CD4-positive, alpha-beta memory T cell (primary cell): ENCODE measurements at regions not wholly inside any gene's neighbourhood (a gene's known extent, or its start where the extent isn't known, plus 50 kb on each side); places are given as distances from the start of the nearest gene placed in this dataset.

Experiments used
- CTCF ChIA-PET: fragments of 350-600 bp; sonication (Branson Sonifier 250); formaldehyde crosslinking; loops from one replicate; lab custom pipeline; 2021; ENCODE audit warnings: inconsistent platforms; ENCODE audit not compliant: partially characterized antibody; lab: Charles Lee
- POLR2A ChIA-PET: fragments of 350-600 bp; sonication (Branson Sonifier 250); formaldehyde crosslinking; loops from one replicate; lab custom pipeline; 2021; ENCODE audit not compliant: partially characterized antibody; lab: Charles Lee
- DNase-seq, 5 donors: peaks; one replicate each; pipeline versions ENCODE4 v3.0.0 to v3.0.0-alpha.2; 2020 to 2022; ENCODE audit warnings: mixed read lengths in 1 of 5
- H3K27ac ChIP-seq: one replicate; pipeline ENCODE4 v1.7.0; 2013; ENCODE audit warnings: low read depth, low read length
- H3K27me3 ChIP-seq: 2 replicates; pipeline ENCODE4 v1.7.0; 2013; ENCODE audit warnings: mild to moderate bottlenecking, low read length, moderate library complexity; ENCODE audit not compliant: insufficient read depth
- H3K36me3 ChIP-seq: 2 replicates; pipeline ENCODE4 v1.7.0; 2013; ENCODE audit warnings: mild to moderate bottlenecking, low read length, moderate library complexity; ENCODE audit not compliant: insufficient read depth
- H3K4me1 ChIP-seq: 2 replicates; pipeline ENCODE4 v1.7.0; 2013; ENCODE audit warnings: mild to moderate bottlenecking, low read length, moderate library complexity; ENCODE audit not compliant: insufficient read depth
- H3K4me3 ChIP-seq, 2 donors: one replicate each; pipeline ENCODE4 v1.7.0; 2013; ENCODE audit warnings: low read length in 2 of 2, mild to moderate bottlenecking in 1 of 2
- H3K9me3 ChIP-seq, 2 donors: one replicate each; pipeline ENCODE4 v1.7.0; 2013; ENCODE audit warnings: low read length in 2 of 2, control low read depth in 1 of 2; ENCODE audit not compliant: control insufficient read depth in 1 of 2
- H3K27ac Mint-ChIP-seq, 7 donors: one replicate each; pipeline ENCODE4 v1.8.0; 2020 to 2021; ENCODE audit warnings: mixed read lengths in 7 of 7, mild to moderate bottlenecking in 6 of 7, inconsistent platforms in 3 of 7, moderate library complexity in 3 of 7
- H3K27me3 Mint-ChIP-seq, 2 donors: one replicate each; pipeline ENCODE4 v1.8.0; 2020 to 2021; ENCODE audit warnings: mixed read lengths in 2 of 2
- H3K36me3 Mint-ChIP-seq, 2 donors: one replicate each; pipeline ENCODE4 v1.8.0; 2020 to 2021; ENCODE audit warnings: mixed read lengths in 2 of 2, inconsistent platforms in 1 of 2, mild to moderate bottlenecking in 1 of 2
- H3K4me1 Mint-ChIP-seq, 4 donors: one replicate each; pipeline ENCODE4 v1.8.0; 2020 to 2021; ENCODE audit warnings: mixed read lengths in 4 of 4, mild to moderate bottlenecking in 1 of 4
- H3K4me3 Mint-ChIP-seq, 8 donors: one replicate each; pipeline ENCODE4 v1.8.0; 2020 to 2021; ENCODE audit warnings: mixed read lengths in 8 of 8, mild to moderate bottlenecking in 7 of 8, moderate library complexity in 6 of 8, inconsistent platforms in 3 of 8
- H3K9me3 Mint-ChIP-seq, 8 donors: one replicate each; pipeline ENCODE4 v1.8.0; 2020 to 2021; ENCODE audit warnings: mixed read lengths in 8 of 8, mild to moderate bottlenecking in 5 of 8, inconsistent platforms in 3 of 8, moderate library complexity in 1 of 8
- intact Hi-C: fragments of 100-400 bp; cut with micrococcal nuclease; formaldehyde crosslinking; loops from one replicate; pipeline ENCODE4 v1.15.1; 2023

- Histone ChIP-seq H3K36me3 (no peaks in the 10 kb centered on the region), H3K27me3 (no peaks in the 10 kb centered on the region), H3K9me3 (no peaks in the 10 kb centered on the region), H3K4me1 (no peaks in the 10 kb centered on the region), H3K27ac (no peak overlapping the region), H3K4me3 (no peak overlapping the region)
- Mint-ChIP-seq H3K4me3 (no peak overlapping the region), H3K36me3 (no peaks in the 10 kb centered on the region), H3K27ac (no peak overlapping the region), H3K9me3 (peaks cover 2 to 17% (median 9%) of the 10 kb centered on the region in 8 donors), H3K27me3 (no peaks in the 10 kb centered on the region), H3K4me1 (no peaks in the 10 kb centered on the region)
- no peak for DNase-seq
- CTCF ChIA-PET: no interaction called here
- intact Hi-C loops: no loop called here
- POLR2A ChIA-PET: no interaction called here
Observed at GRCh38 chr5:125399885-125400284, 653.4 kb upstream of the ZNF608 start.

GRCh38 chr5:125401724-125402622, 655.5 kb upstream of the ZNF608 start:
- Histone ChIP-seq H3K36me3 (no peaks in the 10 kb centered on the region), H3K4me1 (no peaks in the 10 kb centered on the region), H3K27me3 (no peaks in the 10 kb centered on the region), H3K27ac (no peak overlapping the region), H3K4me3 (no peak overlapping the region), H3K9me3 (no peaks in the 10 kb centered on the region)
- ChIA-PET CTCF (interaction anchor here (0.6 kb wide), 1 partner anchor 148 kb away, joined by 3 read pairs; no protein-coding TSS in a partner anchor), POLR2A (no interaction called here)
- no peak for DNase-seq
- Mint-ChIP-seq H3K4me3 (no peak overlapping the region), H3K9me3 (peaks cover 0 to 20% (median 7%) of the 10 kb centered on the region in 8 donors), H3K27me3 (no peaks in the 10 kb centered on the region), H3K4me1 (no peaks in the 10 kb centered on the region), H3K36me3 (no peaks in the 10 kb centered on the region), H3K27ac (no peak overlapping the region)
- intact Hi-C loops: no loop called here

GRCh38 chr5:125402787-125403186, 656.3 kb upstream of the ZNF608 start:
- no peaks in the 10 kb centered on the region for H3K4me1 ChIP-seq
- DNase-seq: no peak
- Mint-ChIP-seq H3K27ac (no peak overlapping the region), H3K9me3 (peaks cover 2 to 20% (median 7%) of the 10 kb centered on the region in 8 donors), H3K4me3 (no peak overlapping the region), H3K36me3 (no peaks in the 10 kb centered on the region), H3K4me1 (no peaks in the 10 kb centered on the region), H3K27me3 (no peaks in the 10 kb centered on the region)
- intact Hi-C loops: no loop called here
- H3K27me3 ChIP-seq: no peaks in the 10 kb centered on the region
- H3K4me3 ChIP-seq: no peak overlapping the region
- ChIA-PET CTCF (interaction anchor here (0.6 kb wide), 1 partner anchor 147 kb away, joined by 3 read pairs; no protein-coding TSS in a partner anchor), POLR2A (no interaction called here)
- no peaks in the 10 kb centered on the region for H3K36me3 ChIP-seq
- no peaks in the 10 kb centered on the region for H3K9me3 ChIP-seq
- H3K27ac ChIP-seq: no peak overlapping the region

GRCh38 chr5:125404056-125404455, 657.6 kb upstream of the ZNF608 start:
- Histone ChIP-seq H3K4me1 (no peaks in the 10 kb centered on the region), H3K27ac (no peak overlapping the region), H3K9me3 (no peaks in the 10 kb centered on the region), H3K36me3 (no peaks in the 10 kb centered on the region), H3K4me3 (no peak overlapping the region), H3K27me3 (no peaks in the 10 kb centered on the region)
- no peak overlapping the region for H3K4me3 Mint-ChIP-seq
- intact Hi-C loops: no loop called here
- no peaks in the 10 kb centered on the region for H3K27me3 Mint-ChIP-seq
- no peak for DNase-seq
- CTCF ChIA-PET: no interaction called here
- POLR2A ChIA-PET: no interaction called here
- no peaks in the 10 kb centered on the region for H3K4me1 Mint-ChIP-seq
- H3K36me3 Mint-ChIP-seq: no peaks in the 10 kb centered on the region
- H3K9me3 Mint-ChIP-seq: peaks cover 2 to 23% (median 8%) of the 10 kb centered on the region in 8 donors
- H3K27ac Mint-ChIP-seq: no peak overlapping the region

- Mint-ChIP-seq H3K27ac (no peak overlapping the region), H3K4me1 (no peaks in the 10 kb centered on the region), H3K9me3 (peaks cover 0 to 19% (median 2%) of the 10 kb centered on the region in 8 donors), H3K27me3 (no peaks in the 10 kb centered on the region), H3K36me3 (no peaks in the 10 kb centered on the region), H3K4me3 (no peak overlapping the region)
- no peak for DNase-seq
- Histone ChIP-seq H3K9me3 (no peaks in the 10 kb centered on the region), H3K27me3 (no peaks in the 10 kb centered on the region), H3K27ac (no peak overlapping the region), H3K4me1 (no peaks in the 10 kb centered on the region), H3K4me3 (no peak overlapping the region), H3K36me3 (no peaks in the 10 kb centered on the region)
- ChIA-PET CTCF (no interaction called here), POLR2A (no interaction called here)
- intact Hi-C loops: no loop called here
Observed at GRCh38 chr5:125408448-125409233, 662.2 kb upstream of the ZNF608 start.

- Histone ChIP-seq H3K9me3 (no peaks in the 10 kb centered on the region), H3K27me3 (no peaks in the 10 kb centered on the region), H3K36me3 (no peaks in the 10 kb centered on the region), H3K4me3 (no peak overlapping the region), H3K4me1 (no peaks in the 10 kb centered on the region), H3K27ac (no peak overlapping the region)
- Mint-ChIP-seq H3K27me3 (no peaks in the 10 kb centered on the region), H3K9me3 (peaks cover 0 to 16% (median 2%) of the 10 kb centered on the region in 8 donors), H3K27ac (no peak overlapping the region), H3K4me1 (no peaks in the 10 kb centered on the region), H3K4me3 (no peak overlapping the region), H3K36me3 (no peaks in the 10 kb centered on the region)
- CTCF ChIA-PET: no interaction called here
- POLR2A ChIA-PET: no interaction called here
- intact Hi-C loops: no loop called here
- DNase-seq: no peak
Observed at GRCh38 chr5:125409234-125409860, 662.9 kb upstream of the ZNF608 start.
